GM06990 (cell line): ENCODE measurements at regions not wholly inside any gene's neighbourhood (a gene's known extent, or its start where the extent isn't known, plus 50 kb on each side); places are given as distances from the start of the nearest gene placed in this dataset.

Experiments used
- DNase-seq: peaks from one replicate; pipeline ENCODE4 v3.0.0-alpha.2; 2011; ENCODE audit not compliant: insufficient read length; ENCODE audit errors: extremely low read depth
- H3K27me3 ChIP-seq: replicated peaks from 2 replicates; pipeline ENCODE4 v1.6.0; 2011; ENCODE audit warnings: low read length; ENCODE audit not compliant: control insufficient read depth, insufficient read depth
- H3K36me3 ChIP-seq: 2 replicates; pipeline ENCODE4 v1.5.1; 2011; ENCODE audit warnings: low read length; ENCODE audit not compliant: control insufficient read depth, insufficient read depth
- H3K4me3 ChIP-seq: replicated peaks from 2 replicates; pipeline ENCODE4 v1.5.1; 2011; ENCODE audit warnings: low read depth, mild to moderate bottlenecking, control low read depth, low read length
- CTCF ChIP-seq: IDR thresholded peaks from 2 replicates; pipeline ENCODE4 v1.5.1; 2011; ENCODE audit warnings: low read length, control low read depth, mild to moderate bottlenecking, inconsistent platforms; ENCODE audit not compliant: insufficient read depth, poor library complexity, severe bottlenecking

- no peak for TF ChIP-seq CTCF
- no peak for DNase-seq
- Histone ChIP-seq H3K36me3 (no peaks in the 10 kb centered on the region), H3K4me3 (no peak overlapping the region), H3K27me3 (peaks cover 1% of the 10 kb centered on the region; the same call in 1 of the 2 replicates)
These were observed 71.0 kb downstream of the TMPRSS5 start for GRCh38 chr11:113634940-113635575.

- Histone ChIP-seq H3K27me3 (peaks cover 2% of the 10 kb centered on the region; the same call in 1 of the 2 replicates), H3K4me3 (no peak overlapping the region), H3K36me3 (no peaks in the 10 kb centered on the region)
- no peak for TF ChIP-seq CTCF
- no peak for DNase-seq
These were observed 73.1 kb downstream of the TMPRSS5 start for GRCh38 chr11:113632981-113633380.

- no peak overlapping the region for H3K4me3 ChIP-seq
- H3K36me3 ChIP-seq = no peaks in the 10 kb centered on the region
- no peak for TF ChIP-seq CTCF
- DNase-seq = no peak
- H3K27me3 ChIP-seq = peaks cover 2% of the 10 kb centered on the region; the same call in 1 of the 2 replicates
These were observed 76.5 kb downstream of the TMPRSS5 start for GRCh38 chr11:113629562-113629961.

GRCh38 chr11:113628912-113629311 is 77.2 kb downstream of the TMPRSS5 start:
- H3K27me3 ChIP-seq = peaks cover 2% of the 10 kb centered on the region
- no peak for DNase-seq
- H3K4me3 ChIP-seq = no peak overlapping the region
- TF ChIP-seq CTCF = no peak
- H3K36me3 ChIP-seq = no peaks in the 10 kb centered on the region

GRCh38 chr11:113627946-113628345 is 78.2 kb downstream of the TMPRSS5 start:
- Histone ChIP-seq H3K27me3 (peaks cover 2% of the 10 kb centered on the region; the same call in 1 of the 2 replicates), H3K36me3 (no peaks in the 10 kb centered on the region), H3K4me3 (no peak overlapping the region)
- TF ChIP-seq CTCF = no peak
- no peak for DNase-seq

- no peak for DNase-seq
- Histone ChIP-seq H3K36me3 (no peaks in the 10 kb centered on the region), H3K4me3 (no peak overlapping the region), H3K27me3 (peaks cover 2% of the 10 kb centered on the region; the same call in 1 of the 2 replicates)
- no peak for TF ChIP-seq CTCF
These were observed 78.8 kb downstream of the TMPRSS5 start for GRCh38 chr11:113627297-113627696.
